ENCODE measurements at regions not wholly inside any gene's neighbourhood (a gene's known extent, or its start where the extent isn't known, plus 50 kb on each side); places are given as distances from the start of the nearest gene placed in this dataset.

GRCh38 chr10:118405928-118406327 lies 63.8 kb upstream of the FAM204A start:
- TF ChIP-seq CTCF (conservative IDR thresholded peaks at IDR 0.05): no peak
- TF ChIP-seq EZH2 (IDR thresholded peaks at IDR 0.05; ENCODE audit: low read depth): no peak
